Choroid plexus epithelial cell (primary cell): ENCODE measurements at regions not wholly inside any gene's neighbourhood (a gene's known extent, or its start where the extent isn't known, plus 50 kb on each side); places are given as distances from the start of the nearest gene placed in this dataset.

Source experiments
- DNase-seq: peaks from one replicate; pipeline ENCODE4 v3.0.0-alpha.2; 2010; ENCODE audit warnings: low read depth
- H3K4me3 ChIP-seq: 2 replicates; pipeline ENCODE4 v1.5.1; 2011; ENCODE audit warnings: low read depth, mild to moderate bottlenecking, control low read depth, low read length, moderate library complexity
- TF ChIP-seq, protein P1 (sequence below): conservative IDR thresholded peaks from 2 replicates; pipeline ENCODE4 v1.5.1; 2011; ENCODE audit warnings: low read depth, mild to moderate bottlenecking, control low read depth, inconsistent platforms, low read length, moderate library complexity

DNA sequence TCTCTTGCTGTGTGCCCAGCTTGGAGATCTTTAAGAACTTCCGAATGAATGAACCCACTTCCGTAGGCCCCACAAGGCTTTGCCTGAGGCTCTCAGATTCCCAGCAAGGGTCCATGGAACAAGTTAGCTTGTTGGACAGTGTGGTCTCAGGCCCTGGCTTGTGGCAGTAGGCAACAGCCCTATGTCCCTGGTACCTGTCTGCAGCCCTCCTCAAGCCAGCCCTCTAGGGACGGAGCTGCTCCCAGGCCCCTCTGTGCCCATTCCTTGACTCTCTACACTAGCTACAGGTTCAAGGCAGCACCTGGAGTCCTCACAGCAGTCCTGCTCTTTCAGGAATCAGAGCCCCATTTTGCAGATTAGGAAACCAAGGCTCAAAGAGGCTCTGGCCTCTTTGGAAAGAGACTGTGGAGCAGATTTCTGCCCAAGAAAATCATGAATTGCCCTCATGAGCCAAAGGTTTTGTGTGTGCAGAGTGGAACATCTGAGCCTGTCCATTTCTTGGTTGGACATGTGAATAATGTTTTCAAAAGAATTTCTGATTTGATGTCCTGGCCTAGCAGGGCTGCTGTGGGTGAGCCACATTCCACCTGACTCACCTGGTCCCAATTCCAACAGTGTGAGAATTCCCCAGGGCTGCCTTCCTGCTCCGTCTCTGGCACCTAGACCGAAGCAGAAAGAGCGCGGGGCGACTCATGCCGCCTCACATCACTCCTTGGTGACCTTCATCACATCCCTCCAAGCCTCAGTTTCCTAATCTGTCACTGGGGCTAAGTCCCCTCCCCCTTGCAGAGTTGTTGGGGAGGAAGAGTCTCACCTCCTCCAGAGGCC lies 131.7 kb downstream of the BARX1 start:
- DNase-seq = no peak
- TF ChIP-seq, protein P1, sequence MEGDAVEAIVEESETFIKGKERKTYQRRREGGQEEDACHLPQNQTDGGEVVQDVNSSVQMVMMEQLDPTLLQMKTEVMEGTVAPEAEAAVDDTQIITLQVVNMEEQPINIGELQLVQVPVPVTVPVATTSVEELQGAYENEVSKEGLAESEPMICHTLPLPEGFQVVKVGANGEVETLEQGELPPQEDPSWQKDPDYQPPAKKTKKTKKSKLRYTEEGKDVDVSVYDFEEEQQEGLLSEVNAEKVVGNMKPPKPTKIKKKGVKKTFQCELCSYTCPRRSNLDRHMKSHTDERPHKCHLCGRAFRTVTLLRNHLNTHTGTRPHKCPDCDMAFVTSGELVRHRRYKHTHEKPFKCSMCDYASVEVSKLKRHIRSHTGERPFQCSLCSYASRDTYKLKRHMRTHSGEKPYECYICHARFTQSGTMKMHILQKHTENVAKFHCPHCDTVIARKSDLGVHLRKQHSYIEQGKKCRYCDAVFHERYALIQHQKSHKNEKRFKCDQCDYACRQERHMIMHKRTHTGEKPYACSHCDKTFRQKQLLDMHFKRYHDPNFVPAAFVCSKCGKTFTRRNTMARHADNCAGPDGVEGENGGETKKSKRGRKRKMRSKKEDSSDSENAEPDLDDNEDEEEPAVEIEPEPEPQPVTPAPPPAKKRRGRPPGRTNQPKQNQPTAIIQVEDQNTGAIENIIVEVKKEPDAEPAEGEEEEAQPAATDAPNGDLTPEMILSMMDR = no peak
- no peak overlapping the region for H3K4me3 ChIP-seq

DNA sequence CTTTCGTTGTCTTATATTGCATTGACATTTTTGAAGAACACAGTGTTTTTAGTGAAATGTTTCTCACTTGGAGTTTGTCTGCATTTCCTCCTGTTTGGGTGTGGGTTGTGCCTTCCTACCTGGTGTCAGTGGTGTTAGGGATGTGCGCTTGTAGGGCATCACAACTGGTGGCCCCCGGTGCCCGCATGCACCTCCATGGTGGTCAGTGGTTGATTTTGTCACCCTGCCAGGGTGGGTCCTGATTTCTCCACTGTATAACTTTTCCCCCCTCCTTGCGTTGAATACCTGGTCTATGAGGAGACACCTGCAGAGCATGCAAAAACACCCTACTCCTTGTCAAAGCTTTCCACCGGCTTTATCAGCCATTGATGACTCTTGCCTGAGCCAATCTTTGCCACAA lies 132.9 kb downstream of the BARX1 start:
- DNase-seq = no peak
- H3K4me3 ChIP-seq = no peak overlapping the region
- TF ChIP-seq, protein P1 = no peak

DNA sequence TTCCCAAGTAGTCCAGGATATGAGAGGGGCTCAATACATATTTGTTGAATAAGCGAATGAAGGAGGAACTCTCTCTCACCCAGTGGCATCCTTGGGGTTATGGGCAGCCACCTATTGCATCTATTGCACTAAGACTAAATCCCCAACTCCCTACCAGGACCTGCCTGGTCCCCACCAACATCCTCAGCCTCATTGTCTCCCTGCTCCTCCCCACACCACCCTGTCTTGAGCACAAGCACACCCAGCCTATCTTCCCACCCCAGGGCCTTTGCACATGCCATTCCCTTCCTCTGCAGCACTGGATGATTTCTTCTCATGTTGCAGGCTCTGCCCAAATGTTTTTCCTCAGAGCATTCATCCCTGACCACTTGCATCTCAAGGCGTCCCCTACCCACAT lies 133.8 kb downstream of the BARX1 start:
- no peak overlapping the region for H3K4me3 ChIP-seq
- TF ChIP-seq, protein P1 = no peak
- no peak for DNase-seq

DNA sequence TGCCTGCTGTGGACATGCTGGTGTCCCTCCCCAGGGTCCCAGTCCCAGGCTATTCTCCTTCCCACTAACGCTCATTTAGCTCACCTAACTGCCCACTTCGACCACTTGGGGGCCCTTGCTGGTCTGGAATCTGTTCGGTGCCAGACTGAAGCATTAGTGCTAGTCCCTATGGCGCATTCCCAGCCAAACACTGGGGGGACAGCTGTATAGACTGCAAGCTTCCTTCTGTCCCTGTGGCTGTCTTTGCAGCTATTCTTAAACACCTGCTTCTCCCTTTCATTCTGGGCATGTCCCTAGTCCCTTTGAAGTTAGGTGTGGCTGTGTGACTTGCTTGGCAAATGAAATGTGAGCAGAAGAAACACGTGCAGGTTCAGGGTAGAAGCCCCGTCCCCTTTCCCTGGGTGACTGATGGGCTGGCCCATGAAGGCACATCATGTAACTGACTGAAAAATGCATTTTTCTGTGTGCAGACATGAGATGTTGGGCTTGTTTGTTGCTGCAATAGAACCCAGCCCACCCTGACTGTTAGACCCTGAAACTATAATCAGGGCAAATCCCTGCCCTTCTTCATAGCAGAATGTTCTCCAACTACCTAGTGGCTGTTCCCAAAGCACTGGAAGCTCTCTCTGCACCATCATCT lies 134.4 kb downstream of the BARX1 start:
- no peak for DNase-seq
- TF ChIP-seq, protein P1 = no peak
- no peak overlapping the region for H3K4me3 ChIP-seq

DNA sequence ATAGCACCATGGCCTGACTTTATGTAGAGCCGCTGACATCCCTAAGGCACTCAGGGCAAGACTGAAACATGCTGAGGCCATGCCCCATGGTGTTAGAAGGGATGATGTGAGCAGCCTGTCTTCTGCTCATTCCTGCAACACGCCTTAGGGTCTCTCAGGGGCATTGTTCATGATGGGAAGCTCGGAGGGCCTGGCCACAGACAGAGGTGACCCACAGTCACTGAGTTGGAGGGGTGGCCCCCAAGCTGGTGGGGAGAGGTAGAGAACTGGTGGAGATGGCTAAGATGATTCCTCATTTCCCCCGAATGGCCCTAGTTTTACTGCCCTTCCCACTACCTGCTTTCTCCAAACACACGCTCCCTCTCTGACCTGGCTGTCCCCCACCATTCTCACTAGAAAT lies 135.2 kb downstream of the BARX1 start:
- no peak overlapping the region for H3K4me3 ChIP-seq
- TF ChIP-seq, protein P1 = no peak
- DNase-seq = no peak

DNA sequence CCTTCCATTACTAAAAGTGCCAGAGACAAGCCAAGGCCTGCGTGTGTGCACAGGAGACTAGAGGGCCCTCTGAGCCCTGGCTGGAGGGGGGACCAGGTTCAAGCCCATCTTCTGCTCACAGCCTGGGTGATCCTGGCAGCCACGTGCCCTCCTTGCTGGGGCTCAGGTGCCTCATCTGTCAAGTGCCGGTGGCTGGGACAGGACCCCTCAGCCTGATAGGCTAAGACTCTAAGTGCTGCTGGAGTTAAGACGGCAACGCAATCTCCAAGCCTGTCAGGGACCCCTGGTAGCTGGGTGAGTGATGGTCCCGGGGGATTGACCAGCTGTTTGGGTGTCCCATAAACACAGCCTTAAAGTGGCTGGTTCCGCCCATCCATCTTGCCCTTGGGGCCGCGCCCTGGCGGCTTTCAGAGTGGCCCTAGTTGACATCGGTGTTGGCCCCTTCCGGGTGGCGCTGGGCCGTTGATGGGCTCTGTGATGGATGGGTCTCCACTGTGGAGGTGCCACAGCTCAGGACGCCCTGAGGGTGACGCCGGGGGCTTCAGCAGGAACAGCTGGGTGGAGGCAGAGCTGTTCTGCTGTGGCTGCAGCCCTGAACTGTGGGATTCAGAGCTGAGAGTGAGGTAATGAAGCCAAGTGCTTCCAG lies 136.2 kb downstream of the BARX1 start:
- DNase-seq = no peak
- TF ChIP-seq, protein P1 = no peak

More for the DNA sequence above, 136.2 kb downstream of the BARX1 start:
- H3K4me3 ChIP-seq = no peak overlapping the region
